Adipocyte (in vitro differentiated cells): ENCODE measurements at regions not wholly inside any gene's neighbourhood (a gene's known extent, or its start where the extent isn't known, plus 50 kb on each side); places are given as distances from the start of the nearest gene placed in this dataset.
A peak's percentile ranks its signal among the peaks of the same experiment; 100 is the strongest.
"Not testable (repeated sequence)": the region's sequence is repeated elsewhere in the genome, so short reads cannot be mapped to it uniquely, and the experiment has no call there.

Experiments used
- DNase-seq: peaks from one replicate; pipeline ENCODE4 v3.0.0-alpha.2; 2015; ENCODE audit warnings: low read depth
- H3K27me3 ChIP-seq: replicated peaks from 2 replicates; pipeline ENCODE4 v1.7.0; 2013; ENCODE audit warnings: mild to moderate bottlenecking, low read length, moderate library complexity; ENCODE audit not compliant: control insufficient read depth, insufficient read depth
- H3K36me3 ChIP-seq: 2 replicates; pipeline ENCODE4 v1.7.0; 2013; ENCODE audit warnings: low read length, mild to moderate bottlenecking, moderate library complexity; ENCODE audit not compliant: control insufficient read depth, insufficient read depth, severe bottlenecking
- H3K4me1 ChIP-seq: 2 replicates; pipeline ENCODE4 v1.7.0; 2013; ENCODE audit warnings: mild to moderate bottlenecking, low read length, moderate library complexity; ENCODE audit not compliant: control insufficient read depth, insufficient read depth
- H3K4me3 ChIP-seq: 2 replicates; pipeline ENCODE4 v1.7.0; 2013; ENCODE audit warnings: mild to moderate bottlenecking, low read length, moderate library complexity
- H3K9ac ChIP-seq: 2 replicates; pipeline ENCODE4 v1.7.0; 2013; ENCODE audit warnings: mild to moderate bottlenecking, low read length, moderate library complexity
- H3K9me3 ChIP-seq: 2 replicates; pipeline ENCODE4 v1.7.0; 2013; ENCODE audit warnings: mild to moderate bottlenecking, low read length, moderate library complexity; ENCODE audit not compliant: control insufficient read depth

DNA sequence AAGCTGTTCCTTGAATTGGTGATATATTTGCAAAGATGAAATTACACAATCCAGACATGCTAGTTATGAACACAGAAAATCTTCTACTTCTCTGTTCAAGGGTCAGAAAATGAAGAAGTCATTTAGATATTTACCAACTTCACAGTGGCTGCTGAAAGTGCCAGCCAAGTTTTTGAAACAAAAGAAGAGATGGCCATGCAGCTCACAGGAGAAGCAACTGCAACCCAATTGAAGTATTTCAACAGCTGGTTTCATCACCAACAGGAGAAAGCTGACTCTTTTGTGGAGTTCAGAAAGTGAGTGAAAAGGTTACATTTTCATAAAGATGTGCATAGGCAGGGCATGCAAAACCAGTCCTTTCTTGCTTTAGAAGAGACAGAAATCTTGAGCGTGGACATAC lies 70.1 kb upstream of the LSM6 start:
- Histone ChIP-seq H3K9me3 (peaks cover 1% of the 10 kb centered on the region), H3K4me3 (no peak overlapping the region), H3K36me3 (no peaks in the 10 kb centered on the region), H3K27me3 (no peaks in the 10 kb centered on the region), H3K9ac (peak overlapping the region; percentile 76), H3K4me1 (peaks cover 39% of the 10 kb centered on the region)
- peak; percentile 58 for DNase-seq

DNA sequence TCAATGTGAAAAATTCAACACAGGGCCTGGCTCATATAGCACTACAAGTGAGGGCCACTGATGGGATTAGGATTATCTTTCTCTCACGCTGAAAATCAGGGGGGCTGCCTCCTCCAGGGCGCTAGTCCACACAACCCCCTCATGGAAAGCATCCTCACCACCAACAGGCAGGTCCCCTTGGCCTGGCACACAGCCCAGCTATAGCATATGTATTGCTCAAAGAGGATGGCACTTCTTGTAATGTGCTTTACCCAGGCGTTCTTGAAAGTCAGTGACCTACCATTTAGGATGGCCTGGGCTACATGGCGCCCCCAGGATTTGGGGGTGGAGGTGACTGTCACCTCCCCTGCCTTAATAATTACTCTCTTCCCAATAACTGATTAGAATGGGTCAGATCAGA lies 71.0 kb upstream of the LSM6 start:
- Histone ChIP-seq H3K9me3 (peaks cover 4% of the 10 kb centered on the region), H3K4me1 (peaks cover 38% of the 10 kb centered on the region), H3K9ac (peak overlapping the region; percentile 76), H3K27me3 (no peaks in the 10 kb centered on the region), H3K36me3 (no peaks in the 10 kb centered on the region), H3K4me3 (no peak overlapping the region)
- no peak for DNase-seq

DNA sequence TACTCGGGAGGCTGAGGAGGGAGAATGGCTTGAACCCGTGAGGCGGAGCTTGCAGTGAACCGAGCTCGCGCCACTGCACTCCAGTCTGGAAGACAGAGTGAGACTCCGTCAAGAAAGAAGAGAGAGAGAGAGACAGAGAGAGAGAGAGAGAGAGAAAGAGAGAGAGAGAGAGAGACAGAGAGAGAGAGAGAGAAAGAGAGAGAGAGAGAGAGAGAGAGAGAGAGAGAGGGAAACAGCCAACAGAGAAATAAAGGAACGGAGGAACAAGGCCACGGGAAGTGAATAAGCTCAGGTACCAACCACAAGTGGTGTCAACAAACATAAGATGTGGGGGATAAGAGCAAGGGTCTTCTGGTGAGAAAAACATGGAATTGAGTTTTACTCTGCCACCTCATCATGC lies 71.5 kb upstream of the LSM6 start:
- peak overlapping the region; percentile 76 for H3K9ac ChIP-seq
- H3K9me3 ChIP-seq, H3K4me3 ChIP-seq, H3K27me3 ChIP-seq, H3K36me3 ChIP-seq, DNase-seq: not testable (repeated sequence)
- H3K4me1 ChIP-seq: peaks cover 35% of the 10 kb centered on the region

DNA sequence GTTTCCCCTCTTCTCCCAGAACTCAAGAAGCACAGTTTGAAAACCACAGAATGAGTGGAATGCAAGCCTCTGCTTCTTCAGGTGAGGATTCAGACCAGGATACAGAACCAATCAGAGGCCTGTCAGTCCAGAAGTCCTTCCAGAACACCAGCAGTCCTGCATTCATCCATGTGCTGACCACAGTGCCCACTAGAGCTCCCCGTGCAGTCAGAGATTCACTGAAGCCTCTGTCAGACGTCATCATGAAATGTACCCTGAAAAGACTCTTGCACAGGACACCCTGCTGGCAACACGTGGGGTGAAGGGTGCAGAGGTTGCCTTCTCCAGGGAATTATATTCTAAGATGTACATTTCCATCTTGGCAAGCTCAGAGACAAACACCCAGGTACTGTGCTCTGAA lies 75.9 kb upstream of the LSM6 start:
- DNase-seq: no peak
- Histone ChIP-seq H3K36me3 (no peaks in the 10 kb centered on the region), H3K9ac (no peak overlapping the region), H3K4me3 (no peak overlapping the region), H3K27me3 (no peaks in the 10 kb centered on the region), H3K9me3 (peaks cover 4% of the 10 kb centered on the region), H3K4me1 (peaks cover 36% of the 10 kb centered on the region)

DNA sequence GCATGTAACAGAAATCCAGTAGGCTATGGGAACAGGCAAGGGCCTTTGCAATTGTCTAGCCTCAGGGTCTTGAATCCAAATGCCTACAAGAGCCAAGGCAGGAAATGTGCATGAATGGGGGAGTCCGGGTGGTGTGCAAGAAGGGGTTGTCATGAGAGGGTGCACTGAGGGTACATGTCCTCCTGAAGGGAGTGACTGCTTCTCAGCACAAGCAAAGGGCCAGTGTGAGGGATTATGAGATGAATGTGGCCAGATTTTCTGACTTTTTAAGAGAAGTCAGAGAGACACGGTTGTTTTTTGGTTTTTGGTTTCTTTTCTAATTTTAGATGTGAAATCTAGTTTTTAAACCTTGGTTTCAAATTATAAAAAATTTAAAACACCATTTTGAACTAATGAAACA lies 76.5 kb upstream of the LSM6 start:
- H3K27me3 ChIP-seq: no peaks in the 10 kb centered on the region
- no peak for DNase-seq
- peaks cover 4% of the 10 kb centered on the region for H3K9me3 ChIP-seq
- no peak overlapping the region for H3K9ac ChIP-seq
- H3K4me3 ChIP-seq: no peak overlapping the region
- H3K4me1 ChIP-seq: peaks cover 31% of the 10 kb centered on the region
- no peaks in the 10 kb centered on the region for H3K36me3 ChIP-seq

DNA sequence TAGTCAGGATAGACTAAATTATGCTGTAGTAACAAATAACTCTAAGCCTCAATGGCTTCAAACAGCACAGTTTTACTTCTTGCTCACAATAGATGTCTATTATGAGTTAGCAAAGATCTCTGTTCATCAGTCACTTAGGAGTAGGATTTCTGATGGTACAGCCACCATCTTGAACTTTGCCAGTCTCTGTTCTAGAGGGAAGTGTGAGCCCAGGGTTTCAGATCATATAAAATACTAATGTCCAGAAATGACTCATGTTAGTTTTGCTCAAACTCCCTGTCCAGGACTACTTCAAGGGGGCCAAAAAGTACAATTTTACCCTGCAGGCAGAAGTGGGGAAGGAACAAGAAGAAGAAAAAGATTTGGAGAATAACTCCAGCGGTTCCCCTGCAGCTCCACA lies 77.1 kb upstream of the LSM6 start:
- no peak overlapping the region for H3K4me3 ChIP-seq
- H3K9me3 ChIP-seq: peaks cover 4% of the 10 kb centered on the region
- H3K4me1 ChIP-seq: peaks cover 31% of the 10 kb centered on the region
- H3K27me3 ChIP-seq: no peaks in the 10 kb centered on the region
- no peak for DNase-seq
- no peak overlapping the region for H3K9ac ChIP-seq
- H3K36me3 ChIP-seq: no peaks in the 10 kb centered on the region

DNA sequence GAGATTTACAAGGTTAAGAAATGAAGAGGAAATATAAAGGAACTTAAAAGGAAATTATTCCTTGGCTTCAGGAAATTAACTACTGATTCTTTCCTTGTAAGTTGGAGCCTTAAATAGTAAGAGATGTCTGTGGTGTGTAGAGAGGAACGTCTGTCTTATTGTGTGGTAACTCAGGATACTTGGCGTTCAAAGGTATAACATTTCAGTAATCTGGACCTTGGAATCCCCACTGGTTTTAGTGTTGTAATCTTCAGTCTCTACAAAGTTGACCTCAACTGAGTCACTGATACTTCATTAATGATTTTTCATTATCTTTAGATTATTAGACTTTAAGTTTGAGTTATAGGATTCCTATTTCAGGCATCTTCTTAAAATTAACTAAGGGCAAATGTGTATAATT lies 79.1 kb upstream of the LSM6 start:
- Histone ChIP-seq H3K4me1 (peaks cover 31% of the 10 kb centered on the region), H3K9me3 (peaks cover 4% of the 10 kb centered on the region), H3K36me3 (no peaks in the 10 kb centered on the region), H3K4me3 (no peak overlapping the region), H3K27me3 (no peaks in the 10 kb centered on the region), H3K9ac (no peak overlapping the region)
- no peak for DNase-seq

DNA sequence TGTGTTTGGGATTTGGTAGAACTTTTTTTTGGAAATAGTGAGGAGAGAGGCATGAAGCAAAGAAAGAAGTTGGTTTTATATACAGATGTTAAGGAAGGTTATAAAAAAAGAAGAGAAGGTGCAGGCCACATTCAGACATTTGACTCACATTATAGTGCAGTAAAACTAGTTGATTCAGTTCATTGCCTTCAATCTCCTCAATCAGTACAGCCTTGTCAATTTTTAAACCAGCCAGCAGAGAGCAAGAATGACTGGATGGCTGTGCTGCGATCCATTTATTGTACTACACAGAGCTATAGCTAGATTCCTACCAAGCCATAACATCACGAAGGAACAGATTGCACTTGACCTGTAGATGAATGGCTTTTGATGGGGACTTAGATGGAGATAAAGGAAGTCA lies 79.7 kb upstream of the LSM6 start:
- Histone ChIP-seq H3K36me3 (no peaks in the 10 kb centered on the region), H3K9me3 (peaks cover 4% of the 10 kb centered on the region), H3K4me1 (peaks cover 31% of the 10 kb centered on the region), H3K9ac (no peak overlapping the region), H3K4me3 (no peak overlapping the region), H3K27me3 (no peaks in the 10 kb centered on the region)
- DNase-seq: no peak

DNA sequence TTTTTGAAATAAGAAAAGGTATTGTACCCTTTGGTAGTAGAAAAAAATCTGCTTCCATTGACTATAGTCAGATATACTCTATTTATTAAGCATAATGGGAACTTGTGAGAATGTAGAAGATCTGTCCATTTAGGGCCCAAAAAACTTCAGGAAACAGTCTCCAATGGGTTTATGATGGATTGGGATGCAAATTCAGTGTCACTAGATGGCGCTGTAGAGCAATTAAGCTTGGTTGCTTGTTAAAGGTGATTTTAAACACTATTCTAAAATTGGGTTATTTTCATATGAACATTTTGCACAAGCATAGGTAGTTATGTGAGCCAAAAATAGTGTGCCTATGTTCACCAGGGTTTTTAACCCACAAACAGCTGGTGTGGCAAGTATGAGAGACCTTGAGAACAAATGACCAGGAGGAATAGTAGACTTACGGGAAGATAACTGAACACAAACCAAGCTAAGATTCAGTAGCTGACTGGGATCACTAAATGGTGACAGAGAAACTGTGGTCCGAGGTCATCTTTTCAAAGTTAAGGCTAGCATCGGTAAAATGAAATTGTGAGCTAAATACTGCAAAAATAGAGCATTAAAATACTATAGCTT lies 80.3 kb upstream of the LSM6 start:
- H3K4me3 ChIP-seq: no peak overlapping the region
- peak; percentile 84 for DNase-seq
- peaks cover under 1% of the 10 kb centered on the region for H3K9me3 ChIP-seq
- H3K4me1 ChIP-seq: peaks cover 31% of the 10 kb centered on the region
- no peak overlapping the region for H3K9ac ChIP-seq
- no peaks in the 10 kb centered on the region for H3K27me3 ChIP-seq
- no peaks in the 10 kb centered on the region for H3K36me3 ChIP-seq

DNA sequence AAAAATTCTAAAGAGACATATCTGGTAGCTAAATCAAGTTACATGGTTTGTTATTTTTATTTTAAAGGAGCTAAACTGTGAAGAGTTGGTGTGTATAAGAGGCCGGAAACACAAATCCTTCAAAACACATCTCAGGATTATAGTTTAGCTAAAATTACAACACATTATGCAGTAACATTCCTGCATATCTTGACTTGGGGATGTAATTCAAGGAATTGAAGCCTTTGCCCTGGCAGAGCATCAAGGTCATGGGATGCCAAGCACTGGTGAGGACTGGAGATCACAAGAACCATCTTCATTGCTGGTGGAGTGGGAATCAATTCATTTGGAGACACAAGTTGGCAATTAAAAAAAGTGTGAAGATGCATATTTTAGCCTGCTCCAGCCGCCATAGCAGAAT lies 86.8 kb upstream of the LSM6 start:
- no peak for DNase-seq
- Histone ChIP-seq H3K9me3 (no peaks in the 10 kb centered on the region), H3K27me3 (no peaks in the 10 kb centered on the region), H3K9ac (no peak overlapping the region), H3K4me3 (no peak overlapping the region), H3K4me1 (no peaks in the 10 kb centered on the region), H3K36me3 (no peaks in the 10 kb centered on the region)

DNA sequence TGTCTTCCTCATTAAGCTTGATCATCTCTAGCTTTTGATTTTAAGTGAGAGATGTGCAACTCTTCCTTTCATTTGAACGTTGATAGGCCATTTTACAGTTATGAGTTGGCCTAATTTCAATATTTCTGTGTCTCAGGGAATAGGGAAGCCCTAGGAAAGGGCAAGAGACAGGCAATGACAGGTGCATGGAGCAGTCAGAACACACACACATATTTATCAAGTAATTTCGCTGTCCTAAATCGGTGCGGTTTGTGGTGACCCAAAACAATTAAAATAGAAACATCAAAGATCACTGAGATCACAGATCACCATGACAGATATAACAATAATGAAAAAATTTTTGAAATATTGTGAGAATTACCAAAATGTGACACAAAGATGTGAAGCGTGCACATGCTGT lies 87.7 kb upstream of the LSM6 start:
- no peaks in the 10 kb centered on the region for H3K27me3 ChIP-seq
- no peaks in the 10 kb centered on the region for H3K4me1 ChIP-seq
- no peaks in the 10 kb centered on the region for H3K36me3 ChIP-seq
- no peaks in the 10 kb centered on the region for H3K9me3 ChIP-seq
- no peak overlapping the region for H3K9ac ChIP-seq
- no peak for DNase-seq
- H3K4me3 ChIP-seq: no peak overlapping the region

DNA sequence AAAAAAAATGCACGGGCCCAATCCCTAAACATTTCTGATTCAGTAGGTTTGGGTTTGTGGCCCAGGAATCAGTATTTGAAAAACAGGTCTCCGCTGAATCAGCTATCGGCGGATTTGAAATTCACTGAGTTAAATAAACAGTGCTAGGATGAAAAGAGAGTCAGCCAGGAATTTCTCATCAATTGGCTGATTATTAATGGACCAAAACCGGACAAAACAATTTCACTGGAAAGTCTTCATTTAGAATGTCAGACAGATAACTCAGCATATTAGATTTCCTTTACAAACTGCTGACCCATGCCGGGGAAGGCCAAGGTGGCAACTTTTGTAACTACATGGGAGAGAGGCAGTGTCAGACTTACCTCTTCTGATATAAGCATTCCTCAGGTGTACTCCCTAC lies 99.4 kb upstream of the LSM6 start:
- DNase-seq: no peak
- Histone ChIP-seq H3K9ac (no peak overlapping the region), H3K4me1 (peaks cover 18% of the 10 kb centered on the region), H3K27me3 (no peaks in the 10 kb centered on the region), H3K9me3 (no peaks in the 10 kb centered on the region), H3K4me3 (no peak overlapping the region), H3K36me3 (no peaks in the 10 kb centered on the region)
